Glutamatergic neuron (in vitro differentiated cells): ENCODE measurements at regions not wholly inside any gene's neighbourhood (a gene's known extent, or its start where the extent isn't known, plus 50 kb on each side); places are given as distances from the start of the nearest gene placed in this dataset.
"Not testable (repeated sequence)": the region's sequence is repeated elsewhere in the genome, so short reads cannot be mapped to it uniquely, and the experiment has no call there.

Experiments
- DNase-seq: peaks from one replicate; pipeline ENCODE4 v3.0.0; 2022
- H3K27ac Mint-ChIP-seq: one replicate; pipeline ENCODE4 v1.8.0; 2020; ENCODE audit warnings: mild to moderate bottlenecking, mixed read lengths, inconsistent platforms; ENCODE audit not compliant: unreplicated experiment
- H3K27me3 Mint-ChIP-seq: one replicate; pipeline ENCODE4 v1.8.0; 2020; ENCODE audit warnings: mild to moderate bottlenecking, moderate library complexity, mixed read lengths, inconsistent platforms; ENCODE audit not compliant: unreplicated experiment
- H3K36me3 Mint-ChIP-seq: one replicate; pipeline ENCODE4 v1.8.0; 2020; ENCODE audit warnings: mild to moderate bottlenecking, mixed read lengths, inconsistent platforms; ENCODE audit not compliant: unreplicated experiment
- H3K4me1 Mint-ChIP-seq: one replicate; pipeline ENCODE4 v1.8.0; 2020; ENCODE audit warnings: mild to moderate bottlenecking, low read depth, mixed read lengths, inconsistent platforms; ENCODE audit not compliant: unreplicated experiment
- H3K4me3 Mint-ChIP-seq: one replicate; pipeline ENCODE4 v1.8.0; 2020; ENCODE audit warnings: mild to moderate bottlenecking, mixed read lengths, inconsistent platforms; ENCODE audit not compliant: unreplicated experiment
- H3K9me3 Mint-ChIP-seq: one replicate; pipeline ENCODE4 v1.8.0; 2020; ENCODE audit warnings: mild to moderate bottlenecking, moderate library complexity, mixed read lengths, inconsistent platforms; ENCODE audit not compliant: unreplicated experiment
- TF ChIP-seq, protein P1 (sequence below): fragments of 200-600 bp; sonication (generic); IDR thresholded peaks from one replicate; pipeline ENCODE4 v1.5.0; 2021; ENCODE audit not compliant: partially characterized antibody, unreplicated experiment

DNA sequence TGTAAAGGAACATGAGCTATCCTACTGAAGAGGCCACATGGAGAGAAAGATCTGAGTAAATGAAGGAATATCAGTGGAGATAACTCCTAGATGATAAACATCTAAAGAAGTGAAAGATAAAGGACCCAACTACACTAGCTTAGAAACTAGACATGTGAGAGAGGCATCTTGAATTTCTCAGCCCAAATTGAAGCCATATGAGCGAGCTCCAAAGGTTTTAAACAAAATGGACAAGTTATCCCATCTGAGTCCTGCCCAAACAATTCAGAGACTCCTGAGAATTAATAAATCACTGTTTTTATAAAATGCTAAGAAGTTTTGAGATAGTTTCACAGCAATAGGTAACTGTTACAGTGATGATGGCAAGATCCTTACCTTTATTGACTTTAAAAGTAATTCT is 438.9 kb downstream of the NAV3 start:
- TF ChIP-seq, protein P1, sequence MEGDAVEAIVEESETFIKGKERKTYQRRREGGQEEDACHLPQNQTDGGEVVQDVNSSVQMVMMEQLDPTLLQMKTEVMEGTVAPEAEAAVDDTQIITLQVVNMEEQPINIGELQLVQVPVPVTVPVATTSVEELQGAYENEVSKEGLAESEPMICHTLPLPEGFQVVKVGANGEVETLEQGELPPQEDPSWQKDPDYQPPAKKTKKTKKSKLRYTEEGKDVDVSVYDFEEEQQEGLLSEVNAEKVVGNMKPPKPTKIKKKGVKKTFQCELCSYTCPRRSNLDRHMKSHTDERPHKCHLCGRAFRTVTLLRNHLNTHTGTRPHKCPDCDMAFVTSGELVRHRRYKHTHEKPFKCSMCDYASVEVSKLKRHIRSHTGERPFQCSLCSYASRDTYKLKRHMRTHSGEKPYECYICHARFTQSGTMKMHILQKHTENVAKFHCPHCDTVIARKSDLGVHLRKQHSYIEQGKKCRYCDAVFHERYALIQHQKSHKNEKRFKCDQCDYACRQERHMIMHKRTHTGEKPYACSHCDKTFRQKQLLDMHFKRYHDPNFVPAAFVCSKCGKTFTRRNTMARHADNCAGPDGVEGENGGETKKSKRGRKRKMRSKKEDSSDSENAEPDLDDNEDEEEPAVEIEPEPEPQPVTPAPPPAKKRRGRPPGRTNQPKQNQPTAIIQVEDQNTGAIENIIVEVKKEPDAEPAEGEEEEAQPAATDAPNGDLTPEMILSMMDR, result no peak
- Mint-ChIP-seq H3K36me3 (no peaks in the 10 kb centered on the region), H3K4me3 (no peak overlapping the region), H3K9me3 (peaks cover 1% of the 10 kb centered on the region), H3K4me1 (peaks cover 5% of the 10 kb centered on the region), H3K27me3 (no peaks in the 10 kb centered on the region), H3K27ac (no peak overlapping the region)
- DNase-seq, result no peak

DNA sequence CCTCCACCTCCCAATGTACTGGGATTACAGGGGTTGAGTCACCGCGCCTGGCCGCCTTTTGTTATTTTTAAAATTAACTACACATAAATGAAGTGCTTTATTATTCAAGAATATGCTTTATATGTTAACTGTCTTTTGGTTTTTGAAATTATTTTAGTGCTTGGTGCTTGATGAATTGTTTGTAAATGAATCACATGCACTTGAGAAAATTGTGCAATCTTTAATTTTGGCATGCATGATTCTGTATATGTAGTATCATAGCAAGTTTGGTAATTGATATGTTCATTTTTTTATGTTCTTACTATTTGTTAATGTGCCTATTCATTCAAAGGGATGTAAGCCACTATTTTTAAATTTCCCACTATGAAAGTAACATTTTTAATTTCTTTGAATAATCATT is 440.9 kb downstream of the NAV3 start:
- Mint-ChIP-seq H3K27me3 (no peaks in the 10 kb centered on the region), H3K27ac (no peak overlapping the region), H3K4me1 (no peaks in the 10 kb centered on the region), H3K36me3 (no peaks in the 10 kb centered on the region), H3K4me3 (no peak overlapping the region), H3K9me3 (peaks cover 1% of the 10 kb centered on the region)
- TF ChIP-seq, protein P1, result no peak
- no peak for DNase-seq

DNA sequence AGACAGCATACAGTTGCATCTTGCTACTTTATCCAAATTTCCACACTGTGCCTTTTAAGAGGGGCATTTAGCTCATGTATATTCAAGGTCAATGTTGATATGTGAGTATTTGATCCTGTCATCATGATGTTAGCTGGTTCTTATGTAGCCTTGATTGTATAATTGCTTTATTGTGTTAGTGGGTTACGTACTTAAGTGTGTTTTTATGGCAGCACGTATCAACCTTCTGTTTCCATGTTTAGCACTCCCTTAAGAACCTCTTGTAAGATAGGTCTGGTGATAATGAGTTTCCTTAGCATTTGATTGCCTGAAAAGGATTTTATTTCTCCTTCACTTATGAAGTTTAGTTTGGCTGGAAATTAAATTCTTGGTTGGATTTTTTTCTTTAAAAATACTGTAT is 445.2 kb downstream of the NAV3 start:
- TF ChIP-seq, protein P1, result no peak
- no peak for DNase-seq
- Mint-ChIP-seq H3K27me3 (peaks cover 2% of the 10 kb centered on the region), H3K9me3 (peaks cover 5% of the 10 kb centered on the region), H3K4me3 (no peak overlapping the region), H3K27ac (no peak overlapping the region), H3K4me1 (no peaks in the 10 kb centered on the region), H3K36me3 (peaks cover 19% of the 10 kb centered on the region)

DNA sequence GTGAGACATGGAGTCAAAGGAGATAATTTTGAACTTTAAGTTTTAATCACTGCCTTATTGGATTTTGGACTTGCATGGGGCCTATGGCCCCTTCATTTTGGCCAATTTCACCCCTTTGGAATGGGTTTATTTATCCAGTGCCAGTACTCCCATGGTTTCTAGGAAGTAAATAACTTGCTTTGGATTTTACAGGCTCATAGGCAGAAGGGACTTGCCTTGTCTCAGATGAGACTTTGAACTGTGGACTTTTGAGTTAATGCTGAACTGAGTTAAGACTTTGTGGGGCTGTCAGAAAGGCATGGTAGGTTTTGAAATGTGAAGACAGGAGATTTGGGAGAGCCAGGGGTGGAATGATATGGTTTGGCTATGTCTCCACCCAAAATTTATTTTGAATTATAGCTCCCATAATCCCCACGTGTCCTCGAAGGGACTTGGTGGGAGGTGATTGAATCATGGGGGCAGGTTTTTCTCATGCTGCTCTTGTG is 448.1 kb downstream of the NAV3 start:
- no peak overlapping the region for H3K27ac Mint-ChIP-seq
- no peak overlapping the region for H3K4me3 Mint-ChIP-seq
- peaks cover 5% of the 10 kb centered on the region for H3K9me3 Mint-ChIP-seq
- TF ChIP-seq, protein P1, result no peak
- no peaks in the 10 kb centered on the region for H3K4me1 Mint-ChIP-seq
- peaks cover 2% of the 10 kb centered on the region for H3K27me3 Mint-ChIP-seq
- no peak for DNase-seq
- H3K36me3 Mint-ChIP-seq, result peaks cover 19% of the 10 kb centered on the region

DNA sequence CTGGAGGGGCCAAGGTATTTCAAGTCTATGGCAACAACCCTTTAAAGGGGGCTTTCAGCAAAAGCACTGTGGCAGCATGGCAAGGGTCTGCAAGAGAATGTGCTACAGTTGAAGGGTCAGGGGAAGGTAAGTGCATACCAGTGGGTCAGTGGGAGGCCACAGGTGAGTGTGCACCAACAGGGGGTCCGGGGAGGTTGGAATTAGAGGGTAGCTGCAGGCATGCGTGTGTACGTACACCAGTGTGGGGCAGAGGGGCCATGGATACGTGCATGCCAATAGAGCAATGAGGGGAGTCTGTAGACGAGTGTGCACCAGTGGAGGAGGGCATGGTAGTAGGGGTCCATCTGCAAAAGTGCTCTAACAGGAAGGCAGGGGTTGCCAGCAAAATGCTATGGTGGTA is 448.9 kb downstream of the NAV3 start:
- Mint-ChIP-seq H3K4me3 (no peak overlapping the region), H3K36me3 (peaks cover 19% of the 10 kb centered on the region), H3K9me3 (peaks cover 4% of the 10 kb centered on the region), H3K27ac (no peak overlapping the region), H3K4me1 (no peaks in the 10 kb centered on the region), H3K27me3 (peaks cover 2% of the 10 kb centered on the region)
- DNase-seq, result no peak
- TF ChIP-seq, protein P1, result no peak

DNA sequence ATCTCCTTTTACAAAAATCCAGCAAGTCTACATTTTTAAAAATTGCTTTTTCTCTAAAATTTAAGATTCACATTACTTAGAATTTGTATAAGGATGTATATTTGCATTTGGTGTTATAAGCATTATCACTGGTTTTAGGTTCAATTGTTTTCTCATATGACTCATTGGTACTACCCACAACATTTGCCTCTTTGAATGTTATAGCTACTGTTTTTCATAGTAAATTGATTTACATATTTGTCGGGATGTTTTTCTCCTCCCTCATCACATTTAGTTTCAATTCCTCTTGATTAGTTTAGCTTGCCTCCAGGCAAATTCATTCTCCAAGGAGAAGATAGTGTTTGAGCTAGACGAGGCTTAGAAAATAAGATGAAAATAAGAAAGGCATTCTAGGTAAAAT is 450.4 kb downstream of the NAV3 start:
- H3K4me1 Mint-ChIP-seq, DNase-seq, H3K27ac Mint-ChIP-seq, H3K9me3 Mint-ChIP-seq, H3K27me3 Mint-ChIP-seq, H3K4me3 Mint-ChIP-seq: not testable (repeated sequence)
- H3K36me3 Mint-ChIP-seq, result peaks cover 19% of the 10 kb centered on the region
